Mesenchymal stem cell (in vitro differentiated cells and primary cell): ENCODE measurements at regions not wholly inside any gene's neighbourhood (a gene's known extent, or its start where the extent isn't known, plus 50 kb on each side); places are given as distances from the start of the nearest gene placed in this dataset.
"Not testable (repeated sequence)": the region's sequence is repeated elsewhere in the genome, so short reads cannot be mapped to it uniquely, and the experiment has no call there.

ENCODE experiments used
- DNase-seq: peaks from one replicate; pipeline ENCODE4 v3.0.0-alpha.2; 2013
- H2AFZ ChIP-seq: one replicate; pipeline ENCODE4 v1.6.1; 2013; ENCODE audit warnings: low read depth, mild to moderate bottlenecking, control low read depth, inconsistent platforms, low read length, moderate library complexity
- H2AK5ac ChIP-seq: 2 replicates; pipeline ENCODE4 v1.6.1; 2013; ENCODE audit warnings: low read length, moderate library complexity, mild to moderate bottlenecking, inconsistent platforms; ENCODE audit not compliant: severe bottlenecking
- H2BK120ac ChIP-seq: one replicate; pipeline ENCODE4 v1.6.1; 2013; ENCODE audit warnings: low read depth, mild to moderate bottlenecking, inconsistent platforms, low read length, moderate library complexity
- H2BK12ac ChIP-seq, 2 experiments: one replicate each; pipeline ENCODE4 v1.6.1; 2013; ENCODE audit warnings: inconsistent platforms in 2 of 2, low read length in 2 of 2, mild to moderate bottlenecking in 2 of 2, moderate library complexity in 2 of 2, control low read depth in 1 of 2
- H2BK15ac ChIP-seq: one replicate; pipeline ENCODE4 v1.6.1; 2013; ENCODE audit warnings: mild to moderate bottlenecking, low read depth, inconsistent platforms; ENCODE audit not compliant: poor library complexity, severe bottlenecking
- H2BK5ac ChIP-seq: 2 replicates; pipeline ENCODE4 v1.6.1; 2013; ENCODE audit warnings: low read depth, mild to moderate bottlenecking, low read length, control low read depth, inconsistent platforms; ENCODE audit not compliant: poor library complexity, severe bottlenecking
- H3K14ac ChIP-seq, 2 experiments: one replicate each; pipeline ENCODE4 v1.6.1; 2013; ENCODE audit warnings: inconsistent platforms in 2 of 2, low read length in 2 of 2, control low read depth in 1 of 2, mild to moderate bottlenecking in 1 of 2, moderate library complexity in 1 of 2
- H3K18ac ChIP-seq, 2 experiments: one replicate each; pipeline ENCODE4 v1.6.1; 2013; ENCODE audit warnings: inconsistent platforms in 2 of 2, low read length in 2 of 2, control low read depth in 1 of 2, low read depth in 1 of 2, mild to moderate bottlenecking in 1 of 2
- H3K23ac ChIP-seq, 2 experiments: one replicate each; pipeline ENCODE4 v1.6.1; 2013; ENCODE audit warnings: inconsistent platforms in 2 of 2, low read length in 2 of 2, mild to moderate bottlenecking in 2 of 2, moderate library complexity in 2 of 2, control low read depth in 1 of 2
- H3K27ac ChIP-seq: 2 replicates; pipeline ENCODE4 v1.5.1; 2013; ENCODE audit warnings: mild to moderate bottlenecking, moderate library complexity, low read length, control low read depth, inconsistent platforms; ENCODE audit not compliant: poor library complexity, severe bottlenecking
- H3K27me3 ChIP-seq, 2 experiments: 2 replicates each; pipeline versions ENCODE4 v1.6.1 to v1.7.0; 2013; ENCODE audit warnings: low read length in 2 of 2, mild to moderate bottlenecking in 2 of 2, moderate library complexity in 2 of 2, control low read depth in 1 of 2, inconsistent platforms in 1 of 2; ENCODE audit not compliant: control insufficient read depth in 1 of 2, insufficient read depth in 1 of 2
- H3K36me3 ChIP-seq, 2 experiments: 2 replicates each; pipeline versions ENCODE4 v1.6.1 to v1.7.0; 2013; ENCODE audit warnings: low read length in 2 of 2, control low read depth in 1 of 2, inconsistent platforms in 1 of 2, low read depth in 1 of 2, mild to moderate bottlenecking in 1 of 2; ENCODE audit not compliant: insufficient read depth in 2 of 2, control insufficient read depth in 1 of 2
- H3K4ac ChIP-seq, 2 experiments: one replicate each; pipeline ENCODE4 v1.6.1; 2013; ENCODE audit warnings: inconsistent platforms in 2 of 2, low read length in 2 of 2, mild to moderate bottlenecking in 2 of 2, moderate library complexity in 2 of 2, control low read depth in 1 of 2, low read depth in 1 of 2
- H3K4me1 ChIP-seq: 2 replicates; pipeline ENCODE4 v1.6.1; 2013; ENCODE audit warnings: low read depth, low read length, control low read depth; ENCODE audit not compliant: control insufficient read depth, insufficient read depth
- H3K4me2 ChIP-seq: 2 replicates; pipeline ENCODE4 v1.6.1; 2013; ENCODE audit warnings: low read length, mild to moderate bottlenecking, inconsistent platforms; ENCODE audit not compliant: poor library complexity, severe bottlenecking
- H3K4me3 ChIP-seq, 2 experiments: 2 replicates each; pipeline versions ENCODE4 v1.5.1 to v1.7.0; 2013; ENCODE audit warnings: low read length in 2 of 2, mild to moderate bottlenecking in 2 of 2, control low read depth in 1 of 2, low read depth in 1 of 2; ENCODE audit not compliant: insufficient read depth in 1 of 2
- H3K79me1 ChIP-seq: replicated peaks from 2 replicates; pipeline ENCODE4 v1.6.1; 2013; ENCODE audit warnings: mild to moderate bottlenecking, control low read depth, low read length, inconsistent platforms; ENCODE audit not compliant: poor library complexity, severe bottlenecking
- H3K9ac ChIP-seq: 2 replicates; pipeline ENCODE4 v1.7.0; 2013; ENCODE audit warnings: mild to moderate bottlenecking, low read length, moderate library complexity
- H3K9me3 ChIP-seq: 2 replicates; pipeline ENCODE4 v1.7.0; 2013; ENCODE audit warnings: mild to moderate bottlenecking, low read length; ENCODE audit not compliant: control insufficient read depth
- H4K8ac ChIP-seq: one replicate; pipeline ENCODE4 v1.6.1; 2013; ENCODE audit warnings: inconsistent platforms, mild to moderate bottlenecking, low read length, moderate library complexity
- H4K91ac ChIP-seq: one replicate; pipeline ENCODE4 v1.6.1; 2013; ENCODE audit warnings: mild to moderate bottlenecking, low read length, inconsistent platforms
- WGBS: methylation state at CpG from one replicate; pipeline ENCODE4 v1.1.7; 2013; ENCODE audit warnings: mixed read lengths; 5-methylcytosine and 5-hydroxymethylcytosine counted together

DNA sequence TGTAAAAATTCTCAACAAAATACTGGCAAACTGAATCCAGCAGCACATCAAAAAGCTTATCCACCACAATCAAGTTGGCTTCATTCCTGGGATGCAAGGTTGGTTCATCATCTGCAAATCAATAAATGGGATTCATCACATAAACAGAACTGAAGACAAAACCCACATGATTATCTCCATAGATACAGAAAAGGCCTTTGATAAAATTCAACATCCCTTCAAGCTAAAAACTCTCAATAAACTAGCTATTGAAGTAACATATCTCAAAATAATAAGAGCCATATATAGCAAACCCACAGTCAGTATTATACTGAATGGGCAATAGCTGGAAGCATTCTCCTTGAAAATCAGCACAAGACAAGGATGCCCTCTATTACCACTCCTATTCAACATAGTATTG is 79.3 kb upstream of the ARHGAP42 start:
- not testable (repeated sequence) for H3K4me2 ChIP-seq, H3K4me1 ChIP-seq

DNA sequence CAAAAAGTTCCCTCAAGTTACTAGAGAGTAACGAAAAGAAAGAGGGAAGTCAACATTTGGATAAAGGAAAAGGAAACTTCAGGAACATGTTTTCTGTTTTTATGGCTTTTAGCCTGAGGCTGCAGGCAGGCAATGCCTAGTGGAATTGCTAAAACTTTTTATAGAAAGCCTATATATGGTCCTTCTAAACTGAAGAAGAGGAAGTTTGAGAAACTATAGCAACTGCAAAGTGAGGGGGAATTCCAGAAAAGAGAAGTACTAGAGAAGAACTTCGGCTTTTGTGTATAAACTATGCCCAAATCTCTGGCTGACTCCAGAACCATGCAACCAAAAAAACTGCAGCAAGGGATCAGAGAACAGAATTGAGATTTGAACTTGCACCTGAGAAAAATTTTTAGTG is 74.3 kb upstream of the ARHGAP42 start:
- no peak overlapping the region for H4K91ac ChIP-seq
- no peak overlapping the region for H2BK5ac ChIP-seq
- H2BK120ac ChIP-seq, result no peak overlapping the region
- H3K79me1 ChIP-seq, result no peaks in the 10 kb centered on the region
- H3K4me1 ChIP-seq, result no peaks in the 10 kb centered on the region
- H2BK15ac ChIP-seq, result no peak overlapping the region
- no peak overlapping the region for H3K9ac ChIP-seq
- no peak overlapping the region for H3K27ac ChIP-seq
- no peaks in the 10 kb centered on the region for H3K27me3 ChIP-seq
- no peaks in the 10 kb centered on the region for H3K36me3 ChIP-seq
- H3K18ac ChIP-seq, result no peak overlapping the region
- no peak overlapping the region for H2BK12ac ChIP-seq
- 78% methylated on average over 2 of the region's 2 CpGs for WGBS
- H3K9me3 ChIP-seq, result no peaks in the 10 kb centered on the region
- no peak overlapping the region for H2AFZ ChIP-seq
- H3K23ac ChIP-seq, result no peak overlapping the region
- no peak for DNase-seq
- H3K4ac ChIP-seq, result no peak overlapping the region
- no peak overlapping the region for H3K4me2 ChIP-seq
- no peak overlapping the region for H3K14ac ChIP-seq
- no peak overlapping the region for H4K8ac ChIP-seq
- no peak overlapping the region for H2AK5ac ChIP-seq
- H3K4me3 ChIP-seq, result no peak overlapping the region

More for the DNA sequence above, 79.3 kb upstream of the ARHGAP42 start:
- not testable (repeated sequence) for H4K8ac ChIP-seq, H3K9ac ChIP-seq, H2AFZ ChIP-seq, DNase-seq, H2BK120ac ChIP-seq, H3K23ac ChIP-seq, H3K27me3 ChIP-seq, H3K4ac ChIP-seq, H3K36me3 ChIP-seq, H3K18ac ChIP-seq, H2BK5ac ChIP-seq, H3K79me1 ChIP-seq, H2AK5ac ChIP-seq, H3K14ac ChIP-seq, H4K91ac ChIP-seq, H3K4me3 ChIP-seq, H2BK15ac ChIP-seq, H3K9me3 ChIP-seq, H2BK12ac ChIP-seq, H3K27ac ChIP-seq

DNA sequence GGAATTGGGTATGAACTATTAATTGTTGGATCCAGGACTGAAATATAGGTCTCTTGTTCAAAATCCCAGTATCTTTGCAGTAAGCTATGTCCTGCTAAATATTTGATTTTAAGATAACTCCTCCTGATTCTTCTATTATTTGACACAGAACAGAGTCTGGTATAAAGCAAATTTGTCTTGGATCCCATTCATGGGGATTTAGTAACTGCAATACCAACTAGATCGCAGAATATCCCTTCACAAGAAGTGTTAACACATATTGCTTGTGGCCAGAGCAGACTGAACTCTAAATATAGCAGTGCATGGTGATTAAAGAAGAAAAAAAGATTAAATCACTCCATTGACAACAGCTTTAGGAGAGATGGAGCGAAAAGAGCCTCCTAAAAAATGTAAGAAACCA is 68.2 kb upstream of the ARHGAP42 start:
- H2BK120ac ChIP-seq, result no peak overlapping the region
- H3K4me2 ChIP-seq, result no peak overlapping the region
- H2AFZ ChIP-seq, result no peak overlapping the region
- H4K91ac ChIP-seq, result no peak overlapping the region
- no peak overlapping the region for H3K23ac ChIP-seq
- H3K79me1 ChIP-seq, result no peaks in the 10 kb centered on the region
- H2BK15ac ChIP-seq, result no peak overlapping the region
- peaks cover 14% of the 10 kb centered on the region for H3K9me3 ChIP-seq
- WGBS, result no CpG with 5 or more reads among the region's 2 CpGs
- H3K4me3 ChIP-seq, result no peak overlapping the region
- DNase-seq, result no peak
- H3K18ac ChIP-seq, result no peak overlapping the region
- no peak overlapping the region for H3K9ac ChIP-seq
- no peaks in the 10 kb centered on the region for H3K36me3 ChIP-seq
- H3K27ac ChIP-seq, result no peak overlapping the region
- no peak overlapping the region for H4K8ac ChIP-seq
- H2BK5ac ChIP-seq, result no peak overlapping the region
- no peak overlapping the region for H3K14ac ChIP-seq
- H2AK5ac ChIP-seq, result no peak overlapping the region
- no peaks in the 10 kb centered on the region for H3K27me3 ChIP-seq
- no peak overlapping the region for H3K4ac ChIP-seq
- no peaks in the 10 kb centered on the region for H3K4me1 ChIP-seq
- no peak overlapping the region for H2BK12ac ChIP-seq

DNA sequence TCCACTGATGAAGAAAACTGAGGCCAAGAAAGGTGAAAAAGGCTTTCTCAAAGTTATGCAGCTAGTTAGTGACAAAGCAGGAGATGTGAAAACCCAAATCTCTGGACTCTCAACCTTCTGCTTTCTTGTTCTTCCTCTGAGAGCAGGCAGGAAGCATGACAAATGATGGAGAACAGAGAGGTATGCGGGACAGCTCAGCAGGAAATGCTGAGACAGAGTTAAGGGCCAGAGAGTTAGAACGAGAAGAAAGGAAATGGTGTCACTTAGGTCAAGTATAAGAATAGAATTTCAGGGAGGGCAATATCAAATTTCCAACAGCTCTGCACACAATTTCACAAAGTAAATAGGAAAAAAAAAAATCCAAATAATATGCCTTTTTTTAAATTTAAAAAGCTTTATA is 67.6 kb upstream of the ARHGAP42 start:
- Histone ChIP-seq H2BK120ac (no peak overlapping the region), H2BK15ac (no peak overlapping the region), H3K9me3 (peaks cover 14% of the 10 kb centered on the region), H3K9ac (no peak overlapping the region), H3K14ac (no peak overlapping the region), H2BK12ac (no peak overlapping the region), H3K18ac (no peak overlapping the region), H2AK5ac (no peak overlapping the region), H3K79me1 (no peaks in the 10 kb centered on the region), H3K4me3 (no peak overlapping the region), H3K27ac (no peak overlapping the region), H4K8ac (no peak overlapping the region), H3K4ac (no peak overlapping the region), H4K91ac (no peak overlapping the region), H3K27me3 (no peaks in the 10 kb centered on the region), H3K4me1 (no peaks in the 10 kb centered on the region), H3K23ac (no peak overlapping the region), H3K4me2 (no peak overlapping the region), H2BK5ac (no peak overlapping the region), H2AFZ (no peak overlapping the region), H3K36me3 (no peaks in the 10 kb centered on the region)
- WGBS, result 0% methylated on average over 1 of the region's 2 CpGs
- peak; percentile 38 for DNase-seq
